Thyroid gland (tissue), 4 donors: ENCODE measurements at regions not wholly inside any gene's neighbourhood (a gene's known extent, or its start where the extent isn't known, plus 50 kb on each side); places are given as distances from the start of the nearest gene placed in this dataset.

ENCODE experiments used
- CTCF ChIP-seq, 6 experiments: fragments of 200-600 bp in 3 of 6; fragments of 450-650 bp in 3 of 6; sonication (generic) in 3 of 6; IDR thresholded peaks; one replicate each; pipeline ENCODE4 v1.5.1; 2016 to 2019; ENCODE audit warnings: antibody characterized with exemption in 6 of 6, mild to moderate bottlenecking in 2 of 6, inconsistent platforms in 1 of 6, moderate library complexity in 1 of 6
- POLR2A ChIP-seq, 2 donors: fragments of 450-650 bp; IDR thresholded peaks; one replicate each; pipeline ENCODE4 v1.6.1; 2017; ENCODE audit warnings: antibody characterized with exemption in 2 of 2, mild to moderate bottlenecking in 2 of 2, moderate library complexity in 1 of 2

- TF ChIP-seq CTCF (IDR thresholded peaks at IDR 0.05) (no peak), POLR2A (IDR thresholded peaks at IDR 0.05) (no peak)
Measured at GRCh38 chr6:113317442-113317841, 539.7 kb upstream of the MARCKS start.
